ENCODE measurements at regions not wholly inside any gene's neighbourhood (a gene's known extent, or its start where the extent isn't known, plus 50 kb on each side); places are given as distances from the start of the nearest gene placed in this dataset.

DNA sequence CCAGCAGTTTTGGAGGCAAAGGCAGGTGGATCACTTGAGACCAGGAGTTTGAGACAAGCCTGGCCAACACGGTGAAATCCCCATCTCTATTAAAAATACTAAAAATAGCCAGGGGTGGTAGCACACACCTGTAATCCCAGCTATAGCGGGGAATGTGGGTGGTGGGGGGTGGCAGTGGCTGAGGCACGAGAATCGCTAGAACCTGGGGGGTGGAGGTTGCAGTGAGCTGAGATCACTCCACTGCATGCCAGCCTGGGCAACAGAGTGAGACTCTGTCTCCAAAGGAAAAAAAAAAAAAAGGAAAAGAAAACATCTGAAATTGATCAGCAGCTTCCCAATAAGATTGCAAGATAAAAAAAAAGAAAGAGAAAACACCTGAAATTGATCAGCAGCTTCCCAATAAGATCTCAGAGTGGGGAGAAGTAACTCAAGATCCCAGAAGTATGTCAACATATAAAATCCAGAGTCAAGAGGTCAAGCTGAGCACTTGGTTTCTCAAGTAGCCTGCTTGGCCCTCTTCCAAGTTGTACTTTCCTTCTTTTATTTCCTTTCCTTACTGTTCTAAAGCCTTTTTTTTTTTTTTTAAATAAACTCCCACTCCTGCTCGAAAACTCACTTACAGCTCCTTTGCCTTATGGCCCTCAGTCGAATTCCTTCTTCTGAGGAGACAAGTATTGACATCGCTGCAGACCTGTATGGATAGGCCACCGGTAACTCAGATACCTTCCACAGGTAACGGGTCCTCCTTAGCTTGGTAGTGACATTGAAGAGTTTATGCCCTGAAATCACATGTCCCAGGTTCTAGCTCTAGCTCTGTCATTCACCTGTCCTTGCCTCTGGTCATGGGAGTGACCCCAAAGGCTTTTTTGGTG is 368.5 kb upstream of the SYNCRIP start:
- H3K36me3 ChIP-seq (ENCODE audit: control insufficient read depth in 2 of 2, insufficient read depth in 2 of 2, low read length in 1 of 2) = no peaks in the 10 kb centered on the region
- H3K4me3 ChIP-seq (ENCODE audit: low read depth in 1 of 2, low read length in 2 of 2) = no peak overlapping the region
- no peaks in the 10 kb centered on the region for H3K4me1 ChIP-seq (ENCODE audit: control insufficient read depth in 2 of 2, insufficient read depth in 2 of 2, low read length in 1 of 2)
- H3K27ac ChIP-seq (ENCODE audit: low read depth in 2 of 2, low read length in 1 of 2) = no peak overlapping the region
- no peaks in the 10 kb centered on the region for H3K27me3 ChIP-seq (ENCODE audit: control insufficient read depth in 1 of 2, insufficient read depth in 2 of 2, low read length in 2 of 2)
- no peaks in the 10 kb centered on the region for H3K9me3 ChIP-seq (ENCODE audit: control insufficient read depth in 2 of 2, insufficient read depth in 1 of 2, low read depth in 1 of 2, low read length in 1 of 2)
- WGBS, 2 donors = 77 to 80% methylated on average over 9 of the region's 9 CpGs

DNA sequence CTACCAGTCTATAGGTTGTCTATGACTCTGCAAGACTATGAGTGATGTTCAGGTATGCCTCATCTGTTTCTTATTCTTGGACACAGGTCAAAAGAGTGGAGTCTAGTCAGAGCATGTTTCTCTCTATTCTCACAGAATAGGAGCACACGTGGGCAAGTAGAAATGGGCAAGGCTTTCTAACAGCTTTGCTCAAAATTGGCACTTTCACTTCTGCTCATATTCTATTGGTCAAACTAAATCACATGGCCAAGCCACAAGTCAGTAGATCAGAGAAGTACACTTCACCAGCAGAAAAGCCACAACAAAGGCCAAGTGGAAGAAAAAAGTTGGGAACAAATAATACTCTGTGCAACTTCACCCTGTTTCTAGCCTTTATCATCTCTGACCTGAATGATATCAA is 354.5 kb upstream of the SYNCRIP start:
- H3K4me1 ChIP-seq (ENCODE audit: control insufficient read depth in 2 of 2, insufficient read depth in 2 of 2, low read length in 1 of 2) = no peaks in the 10 kb centered on the region
- H3K4me3 ChIP-seq (ENCODE audit: low read depth in 1 of 2, low read length in 2 of 2) = no peak overlapping the region
- WGBS, 2 donors = 49 to 63% methylated on average over 1 of the region's 1 CpG
- no peaks in the 10 kb centered on the region for H3K9me3 ChIP-seq (ENCODE audit: control insufficient read depth in 2 of 2, insufficient read depth in 1 of 2, low read depth in 1 of 2, low read length in 1 of 2)
- H3K27ac ChIP-seq (ENCODE audit: low read depth in 2 of 2, low read length in 1 of 2) = no peak overlapping the region
- no peaks in the 10 kb centered on the region for H3K36me3 ChIP-seq (ENCODE audit: control insufficient read depth in 2 of 2, insufficient read depth in 2 of 2, low read length in 1 of 2)
- no peaks in the 10 kb centered on the region for H3K27me3 ChIP-seq (ENCODE audit: control insufficient read depth in 1 of 2, insufficient read depth in 2 of 2, low read length in 2 of 2)

DNA sequence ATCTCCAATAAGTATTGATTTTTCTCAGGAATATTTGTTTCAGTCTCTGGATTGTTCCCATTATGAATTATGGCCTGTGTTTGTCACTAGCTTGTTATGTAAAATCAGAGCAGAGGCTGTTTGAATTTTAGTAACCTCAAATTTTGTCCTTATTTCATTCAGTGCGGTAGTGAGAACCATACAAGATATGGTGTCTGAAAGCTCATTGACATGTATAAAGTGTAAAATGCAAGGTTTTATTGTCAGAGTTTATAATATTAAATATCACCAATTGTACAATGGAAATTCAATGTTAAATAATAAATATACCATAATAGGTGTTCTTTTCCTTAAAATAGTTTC is 353.3 kb upstream of the SYNCRIP start:
- H3K27me3 ChIP-seq (ENCODE audit: control insufficient read depth in 1 of 2, insufficient read depth in 2 of 2, low read length in 2 of 2) = no peaks in the 10 kb centered on the region
- no peaks in the 10 kb centered on the region for H3K36me3 ChIP-seq (ENCODE audit: control insufficient read depth in 2 of 2, insufficient read depth in 2 of 2, low read length in 1 of 2)
- no peaks in the 10 kb centered on the region for H3K4me1 ChIP-seq (ENCODE audit: control insufficient read depth in 2 of 2, insufficient read depth in 2 of 2, low read length in 1 of 2)
- 97 to 100% methylated on average over 1 of the region's 1 CpG for WGBS, 2 donors
- H3K9me3 ChIP-seq (ENCODE audit: control insufficient read depth in 2 of 2, insufficient read depth in 1 of 2, low read depth in 1 of 2, low read length in 1 of 2) = no peaks in the 10 kb centered on the region
- no peak overlapping the region for H3K27ac ChIP-seq (ENCODE audit: low read depth in 2 of 2, low read length in 1 of 2)
- H3K4me3 ChIP-seq (ENCODE audit: low read depth in 1 of 2, low read length in 2 of 2) = no peak overlapping the region

DNA sequence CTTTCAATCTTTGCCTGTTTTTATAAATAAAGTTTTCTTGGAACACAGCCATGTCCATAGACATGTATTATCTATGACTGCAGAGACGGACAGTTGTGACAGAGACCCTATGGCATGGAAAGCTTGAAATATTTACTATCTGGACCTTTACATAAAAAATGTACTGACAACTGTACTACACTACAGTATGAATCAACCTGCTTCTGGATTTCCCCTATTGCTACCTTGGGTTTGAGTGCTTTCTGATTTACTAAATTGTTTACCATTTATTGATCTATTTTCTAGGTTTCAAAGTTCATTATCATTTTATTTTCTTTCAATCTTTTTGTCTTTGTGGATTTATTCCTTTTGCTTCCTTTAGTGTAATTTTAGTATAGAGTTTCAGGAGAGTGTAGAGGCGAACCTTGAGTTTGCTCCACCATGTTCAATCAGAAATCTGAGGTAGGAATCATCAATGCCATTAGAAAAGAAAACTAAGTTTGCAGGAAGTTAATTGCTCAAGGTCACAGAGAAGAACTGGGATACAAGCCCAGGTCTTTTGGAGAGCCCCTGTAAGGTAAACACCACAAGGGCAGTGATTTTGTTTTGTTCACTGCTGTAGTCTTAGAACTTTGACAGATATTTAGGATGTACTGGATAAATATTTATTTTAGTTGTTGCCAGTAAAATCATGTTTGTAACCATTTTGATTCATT is 352.8 kb upstream of the SYNCRIP start:
- Histone ChIP-seq H3K27ac (ENCODE audit: low read depth in 2 of 2, low read length in 1 of 2) (no peak overlapping the region), H3K4me3 (ENCODE audit: low read depth in 1 of 2, low read length in 2 of 2) (no peak overlapping the region), H3K36me3 (ENCODE audit: control insufficient read depth in 2 of 2, insufficient read depth in 2 of 2, low read length in 1 of 2) (no peaks in the 10 kb centered on the region), H3K27me3 (ENCODE audit: control insufficient read depth in 1 of 2, insufficient read depth in 2 of 2, low read length in 2 of 2) (no peaks in the 10 kb centered on the region), H3K9me3 (ENCODE audit: control insufficient read depth in 2 of 2, insufficient read depth in 1 of 2, low read depth in 1 of 2, low read length in 1 of 2) (no peaks in the 10 kb centered on the region), H3K4me1 (ENCODE audit: control insufficient read depth in 2 of 2, insufficient read depth in 2 of 2, low read length in 1 of 2) (no peaks in the 10 kb centered on the region)
- WGBS, 2 donors = 75 to 82% methylated on average over 2 of the region's 2 CpGs

DNA sequence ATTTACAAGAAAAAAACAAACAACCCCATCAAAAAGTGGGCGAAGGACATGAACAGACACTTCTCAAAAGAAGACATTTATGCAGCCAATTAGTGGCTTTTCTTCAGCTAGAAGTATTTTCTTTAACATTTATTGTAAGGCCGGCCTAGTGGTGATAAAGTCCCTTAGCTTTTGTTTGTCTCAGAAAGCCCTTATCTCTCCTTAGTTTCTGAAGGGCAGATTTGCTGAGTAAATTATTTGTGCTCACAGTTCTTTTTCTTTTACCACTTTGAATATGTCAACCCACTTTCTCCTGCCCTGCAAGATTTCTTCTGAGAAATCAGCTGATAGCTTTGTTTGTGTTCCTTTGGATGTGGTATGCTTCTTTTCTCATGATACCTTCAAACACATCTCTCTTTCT is 344.0 kb upstream of the SYNCRIP start:
- Histone ChIP-seq H3K27me3 (ENCODE audit: control insufficient read depth in 1 of 2, insufficient read depth in 2 of 2, low read length in 2 of 2) (no peaks in the 10 kb centered on the region), H3K36me3 (ENCODE audit: control insufficient read depth in 2 of 2, insufficient read depth in 2 of 2, low read length in 1 of 2) (no peaks in the 10 kb centered on the region), H3K4me1 (ENCODE audit: control insufficient read depth in 2 of 2, insufficient read depth in 2 of 2, low read length in 1 of 2) (no peaks in the 10 kb centered on the region), H3K27ac (ENCODE audit: low read depth in 2 of 2, low read length in 1 of 2) (no peak overlapping the region), H3K4me3 (ENCODE audit: low read depth in 1 of 2, low read length in 2 of 2) (no peak overlapping the region), H3K9me3 (ENCODE audit: control insufficient read depth in 2 of 2, insufficient read depth in 1 of 2, low read depth in 1 of 2, low read length in 1 of 2) (peaks cover 5 to 8% of the 10 kb centered on the region in 2 donors)
- WGBS, 2 donors = 76 to 77% methylated on average over 2 of the region's 2 CpGs

DNA sequence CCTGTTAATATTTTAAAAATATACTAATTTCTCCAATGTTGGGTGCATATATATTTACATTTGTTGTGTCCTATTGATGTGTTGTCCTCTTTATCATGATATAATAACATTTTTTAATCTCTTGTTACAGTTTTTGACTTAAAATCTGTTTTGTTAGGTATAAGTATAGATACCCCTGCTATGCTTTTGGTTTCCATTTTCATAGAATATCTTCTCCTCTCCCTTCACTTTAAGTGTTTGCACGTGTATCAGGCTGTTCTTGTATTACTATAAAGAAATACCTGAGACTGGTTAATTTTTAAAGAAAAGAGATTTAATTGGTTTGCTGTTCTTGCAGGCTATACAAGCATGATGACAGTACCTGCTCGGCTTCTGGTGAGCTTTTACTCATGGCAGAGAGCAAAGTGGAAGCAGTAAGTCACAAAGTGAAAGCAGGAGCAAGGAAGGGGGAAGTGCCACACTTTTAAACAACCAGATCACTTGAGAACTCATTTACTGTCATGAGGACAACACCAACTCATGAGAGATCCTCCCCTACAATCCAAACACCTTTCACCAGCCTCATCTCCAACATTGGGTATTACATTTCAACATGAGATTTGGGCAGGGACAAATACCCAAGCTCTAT is 340.5 kb upstream of the SYNCRIP start:
- H3K36me3 ChIP-seq (ENCODE audit: control insufficient read depth in 2 of 2, insufficient read depth in 2 of 2, low read length in 1 of 2) = no peaks in the 10 kb centered on the region
- 48 to 54% methylated on average over 2 of the region's 2 CpGs for WGBS, 2 donors
- peaks cover 3 to 6% of the 10 kb centered on the region in 2 donors for H3K9me3 ChIP-seq (ENCODE audit: control insufficient read depth in 2 of 2, insufficient read depth in 1 of 2, low read depth in 1 of 2, low read length in 1 of 2)
- no peaks in the 10 kb centered on the region for H3K27me3 ChIP-seq (ENCODE audit: control insufficient read depth in 1 of 2, insufficient read depth in 2 of 2, low read length in 2 of 2)
- H3K27ac ChIP-seq (ENCODE audit: low read depth in 2 of 2, low read length in 1 of 2) = no peak overlapping the region
- H3K4me3 ChIP-seq (ENCODE audit: low read depth in 1 of 2, low read length in 2 of 2) = no peak overlapping the region
- no peaks in the 10 kb centered on the region for H3K4me1 ChIP-seq (ENCODE audit: control insufficient read depth in 2 of 2, insufficient read depth in 2 of 2, low read length in 1 of 2)

DNA sequence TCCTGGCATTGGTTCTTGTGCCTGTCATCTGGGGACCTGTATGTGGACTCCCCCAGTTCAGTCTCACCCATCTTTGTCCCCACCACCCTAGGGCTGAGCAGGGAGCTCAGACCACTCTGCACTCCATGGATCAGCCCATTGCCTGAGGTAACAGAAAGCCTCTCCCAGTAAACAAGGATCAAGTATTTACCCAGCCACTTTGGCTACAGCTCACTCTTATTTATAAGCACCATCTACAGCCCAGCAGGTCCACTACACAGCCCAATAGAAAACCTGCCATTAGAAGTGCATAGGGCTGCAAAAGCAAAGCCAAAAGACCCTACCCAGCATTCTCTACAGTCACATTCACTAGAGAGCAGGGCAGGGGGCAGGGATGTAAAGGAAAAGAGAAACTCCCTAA is 335.0 kb upstream of the SYNCRIP start:
- no peaks in the 10 kb centered on the region for H3K9me3 ChIP-seq (ENCODE audit: control insufficient read depth in 2 of 2, insufficient read depth in 1 of 2, low read depth in 1 of 2, low read length in 1 of 2)
- H3K27ac ChIP-seq (ENCODE audit: low read depth in 2 of 2, low read length in 1 of 2) = no peak overlapping the region
- no peaks in the 10 kb centered on the region for H3K4me1 ChIP-seq (ENCODE audit: control insufficient read depth in 2 of 2, insufficient read depth in 2 of 2, low read length in 1 of 2)
- H3K4me3 ChIP-seq (ENCODE audit: low read depth in 1 of 2, low read length in 2 of 2) = no peak overlapping the region
- no peaks in the 10 kb centered on the region for H3K36me3 ChIP-seq (ENCODE audit: control insufficient read depth in 2 of 2, insufficient read depth in 2 of 2, low read length in 1 of 2)
- no peaks in the 10 kb centered on the region for H3K27me3 ChIP-seq (ENCODE audit: control insufficient read depth in 1 of 2, insufficient read depth in 2 of 2, low read length in 2 of 2)

DNA sequence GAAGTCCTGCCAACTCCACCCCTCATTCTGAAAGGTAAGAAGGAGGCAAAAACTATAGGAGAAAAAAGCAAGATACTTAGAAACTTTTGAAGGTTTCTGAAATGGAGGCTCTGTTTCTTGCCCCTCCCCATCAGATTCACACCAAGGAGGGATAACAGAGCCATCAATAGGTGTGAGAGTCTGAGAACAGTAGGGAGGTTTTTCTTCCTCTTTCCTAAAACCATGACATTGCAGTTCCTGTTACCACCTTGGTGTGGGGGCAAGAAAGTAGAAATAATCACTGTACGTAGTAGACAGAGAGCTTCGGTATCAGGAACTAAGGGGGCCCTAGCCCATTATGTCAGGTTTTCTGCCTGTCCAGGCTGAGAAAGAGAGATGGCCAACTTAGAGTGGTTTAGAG is 333.3 kb upstream of the SYNCRIP start:
- WGBS, 2 donors = 83 to 89% methylated on average over 2 of the region's 2 CpGs

DNA sequence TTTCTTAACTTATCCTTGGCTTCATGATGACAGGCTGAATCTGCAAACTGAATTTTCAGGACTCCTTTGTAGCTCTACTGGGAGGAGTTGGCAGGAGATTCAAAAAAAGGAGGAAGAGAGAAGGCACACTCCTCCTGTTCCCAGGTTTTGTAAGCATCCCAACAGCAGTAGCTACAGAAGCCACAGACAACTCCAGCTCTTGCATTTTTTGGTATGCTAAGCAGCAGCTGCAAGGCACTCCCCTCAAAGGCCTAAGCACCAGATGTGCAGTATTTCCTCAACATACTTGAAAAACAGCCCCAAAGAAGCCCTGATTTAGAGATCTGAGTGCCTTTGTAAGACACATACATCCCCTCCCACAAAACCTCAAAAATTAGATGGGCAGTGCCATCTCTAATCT is 328.6 kb upstream of the SYNCRIP start:
- no peaks in the 10 kb centered on the region for H3K27me3 ChIP-seq (ENCODE audit: control insufficient read depth in 1 of 2, insufficient read depth in 2 of 2, low read length in 2 of 2)
- no peaks in the 10 kb centered on the region for H3K36me3 ChIP-seq (ENCODE audit: control insufficient read depth in 2 of 2, insufficient read depth in 2 of 2, low read length in 1 of 2)
- no peak overlapping the region for H3K4me3 ChIP-seq (ENCODE audit: low read depth in 1 of 2, low read length in 2 of 2)
- no peak overlapping the region for H3K27ac ChIP-seq (ENCODE audit: low read depth in 2 of 2, low read length in 1 of 2)
- H3K9me3 ChIP-seq (ENCODE audit: control insufficient read depth in 2 of 2, insufficient read depth in 1 of 2, low read depth in 1 of 2, low read length in 1 of 2) = no peaks in the 10 kb centered on the region
- H3K4me1 ChIP-seq (ENCODE audit: control insufficient read depth in 2 of 2, insufficient read depth in 2 of 2, low read length in 1 of 2) = no peaks in the 10 kb centered on the region

More for the DNA sequence above, 333.3 kb upstream of the SYNCRIP start:
- no peaks in the 10 kb centered on the region for H3K27me3 ChIP-seq (ENCODE audit: control insufficient read depth in 1 of 2, insufficient read depth in 2 of 2, low read length in 2 of 2)
- H3K36me3 ChIP-seq (ENCODE audit: control insufficient read depth in 2 of 2, insufficient read depth in 2 of 2, low read length in 1 of 2) = no peaks in the 10 kb centered on the region
- no peak overlapping the region for H3K4me3 ChIP-seq (ENCODE audit: low read depth in 1 of 2, low read length in 2 of 2)
- no peaks in the 10 kb centered on the region for H3K4me1 ChIP-seq (ENCODE audit: control insufficient read depth in 2 of 2, insufficient read depth in 2 of 2, low read length in 1 of 2)
- no peak overlapping the region for H3K27ac ChIP-seq (ENCODE audit: low read depth in 2 of 2, low read length in 1 of 2)
- H3K9me3 ChIP-seq (ENCODE audit: control insufficient read depth in 2 of 2, insufficient read depth in 1 of 2, low read depth in 1 of 2, low read length in 1 of 2) = no peaks in the 10 kb centered on the region

Data from esophagus (tissue), 2 donors.